Nephron (organoid): ENCODE measurements at regions not wholly inside any gene's neighbourhood (a gene's known extent, or its start where the extent isn't known, plus 50 kb on each side); places are given as distances from the start of the nearest gene placed in this dataset.
"Not testable (repeated sequence)": the region's sequence is repeated elsewhere in the genome, so short reads cannot be mapped to it uniquely, and the experiment has no call there.

ENCODE experiments used
- H3K27ac Mint-ChIP-seq, 3 experiments: 2 replicates each; pipeline ENCODE4 v1.8.0; 2020; ENCODE audit warnings: mixed read lengths in 3 of 3, mild to moderate bottlenecking in 2 of 3, moderate library complexity in 1 of 3
- H3K27me3 Mint-ChIP-seq: 2 replicates; pipeline ENCODE4 v1.8.0; 2021; ENCODE audit warnings: low read depth, mild to moderate bottlenecking, moderate library complexity, mixed read lengths
- H3K36me3 Mint-ChIP-seq: 2 replicates; pipeline ENCODE4 v1.8.0; 2020; ENCODE audit warnings: low read depth, mixed read lengths
- H3K4me1 Mint-ChIP-seq: 2 replicates; pipeline ENCODE4 v1.8.0; 2020; ENCODE audit warnings: mixed read lengths
- H3K4me3 Mint-ChIP-seq, 3 experiments: 2 replicates each; pipeline ENCODE4 v1.8.0; 2020; ENCODE audit warnings: mild to moderate bottlenecking in 3 of 3, mixed read lengths in 3 of 3, moderate library complexity in 2 of 3
- H3K9me3 Mint-ChIP-seq: 2 replicates; pipeline ENCODE4 v1.8.0; 2020; ENCODE audit warnings: mixed read lengths
- CTCF ChIP-seq, 3 experiments: fragments of 200-600 bp; sonication (generic); IDR thresholded peaks; one replicate each; pipeline ENCODE4 v1.5.0; 2021; ENCODE audit warnings: antibody characterized with exemption in 3 of 3; ENCODE audit not compliant: unreplicated experiment in 3 of 3

GRCh38 chr1:82143108-82143833 lies 342.5 kb downstream of the ADGRL2 start:
- no peaks in the 10 kb centered on the region for H3K36me3 Mint-ChIP-seq
- H3K27me3 Mint-ChIP-seq: no peaks in the 10 kb centered on the region
- no peak overlapping the region for H3K4me3 Mint-ChIP-seq
- peaks cover 2% of the 10 kb centered on the region for H3K9me3 Mint-ChIP-seq
- no peak overlapping the region for H3K27ac Mint-ChIP-seq
- no peak for TF ChIP-seq CTCF (IDR thresholded peaks at IDR 0.05; ENCODE audit: unreplicated experiment in 3 of 3)
- H3K4me1 Mint-ChIP-seq: no peaks in the 10 kb centered on the region

GRCh38 chr1:82141390-82141789 lies 340.7 kb downstream of the ADGRL2 start:
- no peak overlapping the region for H3K27ac Mint-ChIP-seq
- peaks cover 4% of the 10 kb centered on the region for H3K9me3 Mint-ChIP-seq
- H3K36me3 Mint-ChIP-seq: no peaks in the 10 kb centered on the region
- no peak overlapping the region for H3K4me3 Mint-ChIP-seq
- no peaks in the 10 kb centered on the region for H3K27me3 Mint-ChIP-seq
- TF ChIP-seq CTCF (IDR thresholded peaks at IDR 0.05; ENCODE audit: unreplicated experiment in 3 of 3): no peak
- no peaks in the 10 kb centered on the region for H3K4me1 Mint-ChIP-seq

- peaks cover 4% of the 10 kb centered on the region for H3K9me3 Mint-ChIP-seq
- no peaks in the 10 kb centered on the region for H3K27me3 Mint-ChIP-seq
- no peaks in the 10 kb centered on the region for H3K36me3 Mint-ChIP-seq
- no peak for TF ChIP-seq CTCF (IDR thresholded peaks at IDR 0.05; ENCODE audit: unreplicated experiment in 3 of 3)
- no peak overlapping the region for H3K4me3 Mint-ChIP-seq
- no peak overlapping the region for H3K27ac Mint-ChIP-seq
- H3K4me1 Mint-ChIP-seq: no peaks in the 10 kb centered on the region
Observed at GRCh38 chr1:82139751-82140468, 339.2 kb downstream of the ADGRL2 start.

- not testable (repeated sequence) for H3K36me3 Mint-ChIP-seq, H3K27me3 Mint-ChIP-seq, H3K9me3 Mint-ChIP-seq, H3K4me1 Mint-ChIP-seq, H3K4me3 Mint-ChIP-seq, H3K27ac Mint-ChIP-seq
Observed at GRCh38 chr1:82136351-82136750, 335.6 kb downstream of the ADGRL2 start.

GRCh38 chr1:82125866-82126265 lies 325.1 kb downstream of the ADGRL2 start:
- no peak overlapping the region for H3K4me3 Mint-ChIP-seq
- no peak overlapping the region for H3K27ac Mint-ChIP-seq
- no peaks in the 10 kb centered on the region for H3K36me3 Mint-ChIP-seq
- H3K4me1 Mint-ChIP-seq: peaks cover 7% of the 10 kb centered on the region
- H3K9me3 Mint-ChIP-seq: peaks cover 6% of the 10 kb centered on the region
- no peaks in the 10 kb centered on the region for H3K27me3 Mint-ChIP-seq
- no peak for TF ChIP-seq CTCF (IDR thresholded peaks at IDR 0.05; ENCODE audit: unreplicated experiment in 3 of 3)

- H3K27ac Mint-ChIP-seq: no peak overlapping the region
- no peak overlapping the region for H3K4me3 Mint-ChIP-seq
- TF ChIP-seq CTCF (IDR thresholded peaks at IDR 0.05; ENCODE audit: unreplicated experiment in 3 of 3): no peak
Observed at GRCh38 chr1:82125119-82125518, 324.4 kb downstream of the ADGRL2 start.

More at GRCh38 chr1:82125119-82125518, 324.4 kb downstream of the ADGRL2 start:
- Mint-ChIP-seq H3K36me3 (no peaks in the 10 kb centered on the region), H3K27me3 (no peaks in the 10 kb centered on the region), H3K4me1 (peaks cover 7% of the 10 kb centered on the region), H3K9me3 (peaks cover 4% of the 10 kb centered on the region)
